H1 (cell line): ENCODE measurements at regions not wholly inside any gene's neighbourhood (a gene's known extent, or its start where the extent isn't known, plus 50 kb on each side); places are given as distances from the start of the nearest gene placed in this dataset.

Source experiments
- CBX5 ChIP-seq: fragments of 300-800, 300-1000 bp; sonication (generic); IDR thresholded peaks from 2 replicates; pipeline ENCODE4 v1.7.1; 2016; ENCODE audit warnings: antibody characterized with exemption, low read length, low read depth
- GABPA ChIP-seq: IDR thresholded peaks from 2 replicates; pipeline ENCODE4 v1.6.1; 2011; ENCODE audit warnings: mild to moderate bottlenecking, low read length, moderate library complexity, borderline replicate concordance; ENCODE audit not compliant: insufficient read depth
- POLR2AphosphoS5 ChIP-seq: IDR thresholded peaks from 2 replicates; pipeline ENCODE4 v1.6.1; 2011; ENCODE audit warnings: low read depth, low read length
- POU5F1 ChIP-seq: IDR thresholded peaks from 2 replicates; pipeline ENCODE4 v1.6.1; 2011; ENCODE audit warnings: low read depth, mild to moderate bottlenecking, low read length, moderate library complexity

DNA sequence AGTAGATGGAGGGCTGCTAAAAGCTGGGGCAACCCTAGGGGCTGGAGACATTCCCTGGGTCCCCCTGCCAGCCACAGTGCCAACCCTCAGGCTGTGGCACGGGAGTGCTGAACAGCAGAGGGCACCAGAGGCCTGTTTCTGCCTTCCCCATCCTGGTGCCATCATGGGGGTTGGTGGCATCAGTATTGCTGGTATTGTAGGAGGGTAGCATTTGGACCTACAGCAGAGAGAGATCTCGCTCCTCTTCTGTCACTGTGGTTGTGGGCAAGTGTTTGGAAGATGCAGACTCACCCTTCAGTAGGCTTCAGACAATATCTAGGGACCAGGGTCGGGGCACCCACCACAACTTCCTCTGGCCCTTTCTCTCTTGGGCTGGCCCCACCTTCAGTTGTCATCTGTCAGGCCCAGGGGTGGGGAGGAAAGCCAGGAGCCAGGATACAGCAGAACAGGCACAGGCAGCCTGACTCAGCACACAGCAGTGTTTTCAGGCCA, 123.5 kb downstream of the RPLP1 start (continued):
- TF ChIP-seq POU5F1 = no peak
- TF ChIP-seq GABPA = no peak
- no peak for TF ChIP-seq POLR2AphosphoS5
- no peak for TF ChIP-seq CBX5
